ENCODE measurements at regions not wholly inside any gene's neighbourhood (a gene's known extent, or its start where the extent isn't known, plus 50 kb on each side); places are given as distances from the start of the nearest gene placed in this dataset.
"Not testable (repeated sequence)": the region's sequence is repeated elsewhere in the genome, so short reads cannot be mapped to it uniquely, and the experiment has no call there.

- DNase-seq (ENCODE audit: low read depth) = no peak
Measured at GRCh38 chr7:119944601-119944972, 328.4 kb upstream of the KCND2 start.

- DNase-seq (ENCODE audit: low read depth) = no peak
Measured at GRCh38 chr7:119945822-119946221, 327.2 kb upstream of the KCND2 start.

GRCh38 chr7:119949053-119949452 lies 323.9 kb upstream of the KCND2 start:
- no peak for DNase-seq (ENCODE audit: low read depth)

GRCh38 chr7:119950390-119951041 lies 322.5 kb upstream of the KCND2 start:
- not testable (repeated sequence) for DNase-seq (ENCODE audit: low read depth)

GRCh38 chr7:119951614-119952013 lies 321.4 kb upstream of the KCND2 start:
- DNase-seq (ENCODE audit: low read depth) = not testable (repeated sequence)

- no peak for DNase-seq (ENCODE audit: low read depth)
Measured at GRCh38 chr7:119957335-119957734, 315.6 kb upstream of the KCND2 start.

- DNase-seq (ENCODE audit: low read depth) = no peak
Measured at GRCh38 chr7:119959811-119960210, 313.2 kb upstream of the KCND2 start.

GRCh38 chr7:119963654-119964053 lies 309.3 kb upstream of the KCND2 start:
- DNase-seq (ENCODE audit: low read depth) = no peak

GRCh38 chr7:119964065-119964464 lies 308.9 kb upstream of the KCND2 start:
- no peak for DNase-seq (ENCODE audit: low read depth)

- no peak for DNase-seq (ENCODE audit: low read depth)
Measured at GRCh38 chr7:119964788-119965542, 308.0 kb upstream of the KCND2 start.

GRCh38 chr7:119967221-119967620 lies 305.8 kb upstream of the KCND2 start:
- DNase-seq (ENCODE audit: low read depth) = no peak

GRCh38 chr7:119968411-119968810 lies 304.6 kb upstream of the KCND2 start:
- not testable (repeated sequence) for DNase-seq (ENCODE audit: low read depth)

- no peak for DNase-seq (ENCODE audit: low read depth)
Measured at GRCh38 chr7:119969054-119969453, 303.9 kb upstream of the KCND2 start.

- no peak for DNase-seq (ENCODE audit: low read depth)
Measured at GRCh38 chr7:119969763-119970162, 303.2 kb upstream of the KCND2 start.

GRCh38 chr7:119974972-119975371 lies 298.0 kb upstream of the KCND2 start:
- no peak for DNase-seq (ENCODE audit: low read depth)

- no peak for DNase-seq (ENCODE audit: low read depth)
Measured at GRCh38 chr7:119982884-119983283, 290.1 kb upstream of the KCND2 start.

- DNase-seq (ENCODE audit: low read depth) = no peak
Measured at GRCh38 chr7:119983468-119983867, 289.5 kb upstream of the KCND2 start.

GRCh38 chr7:119984247-119984646 lies 288.7 kb upstream of the KCND2 start:
- DNase-seq (ENCODE audit: low read depth) = no peak

- no peak for DNase-seq (ENCODE audit: low read depth)
Measured at GRCh38 chr7:119988401-119988800, 284.6 kb upstream of the KCND2 start.

GRCh38 chr7:119994928-119995327 lies 278.0 kb upstream of the KCND2 start:
- no peak for DNase-seq (ENCODE audit: low read depth)

- no peak for DNase-seq (ENCODE audit: low read depth)
Measured at GRCh38 chr7:119996634-119997033, 276.3 kb upstream of the KCND2 start.

- no peak for DNase-seq (ENCODE audit: low read depth)
Measured at GRCh38 chr7:119999738-120000475, 273.1 kb upstream of the KCND2 start.

- DNase-seq (ENCODE audit: low read depth) = no peak
Measured at GRCh38 chr7:120005720-120006119, 267.3 kb upstream of the KCND2 start.

Measured in fibroblast of the conjunctiva (primary cell).